DND-41 (cell line): ENCODE measurements at regions not wholly inside any gene's neighbourhood (a gene's known extent, or its start where the extent isn't known, plus 50 kb on each side); places are given as distances from the start of the nearest gene placed in this dataset.

ENCODE experiments used
- CTCF ChIP-seq: IDR thresholded peaks from 2 replicates; pipeline ENCODE4 v1.5.1; 2012; ENCODE audit warnings: borderline replicate concordance, low read length, moderate library complexity, mild to moderate bottlenecking; ENCODE audit not compliant: poor library complexity, severe bottlenecking; ENCODE audit errors: extremely low read depth
- EZH2 ChIP-seq: IDR thresholded peaks from 3 replicates; pipeline ENCODE4 v1.6.1; 2012; ENCODE audit warnings: borderline replicate concordance, low read depth, mild to moderate bottlenecking, moderate library complexity, low read length, inconsistent platforms; ENCODE audit not compliant: severe bottlenecking

- no peak for TF ChIP-seq EZH2
- TF ChIP-seq CTCF = no peak
Measured at GRCh38 chr4:62571494-62571893, 1371.4 kb downstream of the ADGRL3 start.
